ENCODE measurements at regions not wholly inside any gene's neighbourhood (a gene's known extent, or its start where the extent isn't known, plus 50 kb on each side); places are given as distances from the start of the nearest gene placed in this dataset.

GRCh38 chr1:68696221-68696620, 199.3 kb upstream of the DEPDC1 start:
- TF ChIP-seq CTCF (IDR thresholded peaks at IDR 0.05) = no peak
- no peaks in the 10 kb centered on the region for H3K36me3 Mint-ChIP-seq (ENCODE audit: low read depth)
- no peak for DNase-seq
- no peaks in the 10 kb centered on the region; the same call in 1 of the 2 replicates for H3K27me3 Mint-ChIP-seq (ENCODE audit: insufficient read depth)
- H3K27ac Mint-ChIP-seq = no peak overlapping the region
- H3K9me3 Mint-ChIP-seq = peaks cover 31% of the 10 kb centered on the region
- no peaks in the 10 kb centered on the region for H3K4me1 Mint-ChIP-seq (ENCODE audit: low read depth)
- H3K4me3 Mint-ChIP-seq = no peak overlapping the region

GRCh38 chr1:68703921-68704354, 207.1 kb upstream of the DEPDC1 start:
- Mint-ChIP-seq H3K4me1 (ENCODE audit: low read depth) (no peaks in the 10 kb centered on the region), H3K27me3 (ENCODE audit: insufficient read depth) (no peaks in the 10 kb centered on the region; the same call in 1 of the 2 replicates), H3K9me3 (peaks cover 26% of the 10 kb centered on the region), H3K27ac (no peak overlapping the region), H3K4me3 (no peak overlapping the region), H3K36me3 (ENCODE audit: low read depth) (no peaks in the 10 kb centered on the region)
- TF ChIP-seq CTCF (IDR thresholded peaks at IDR 0.05) = no peak
- DNase-seq = no peak

GRCh38 chr1:68704800-68705443, 208.0 kb upstream of the DEPDC1 start:
- H3K27ac Mint-ChIP-seq = no peak overlapping the region
- no peak for TF ChIP-seq CTCF (IDR thresholded peaks at IDR 0.05)
- no peaks in the 10 kb centered on the region for H3K4me1 Mint-ChIP-seq (ENCODE audit: low read depth)
- peaks cover 33% of the 10 kb centered on the region for H3K9me3 Mint-ChIP-seq
- H3K4me3 Mint-ChIP-seq = no peak overlapping the region
- H3K36me3 Mint-ChIP-seq (ENCODE audit: low read depth) = no peaks in the 10 kb centered on the region
- no peaks in the 10 kb centered on the region for H3K27me3 Mint-ChIP-seq (ENCODE audit: insufficient read depth)
- no peak for DNase-seq

GRCh38 chr1:68705466-68705865, 208.6 kb upstream of the DEPDC1 start:
- no peak for TF ChIP-seq CTCF (IDR thresholded peaks at IDR 0.05)
- DNase-seq = no peak
- H3K4me3 Mint-ChIP-seq = no peak overlapping the region
- no peak overlapping the region for H3K27ac Mint-ChIP-seq
- no peaks in the 10 kb centered on the region for H3K27me3 Mint-ChIP-seq (ENCODE audit: insufficient read depth)
- peaks cover 35% of the 10 kb centered on the region for H3K9me3 Mint-ChIP-seq
- no peaks in the 10 kb centered on the region for H3K4me1 Mint-ChIP-seq (ENCODE audit: low read depth)
- H3K36me3 Mint-ChIP-seq (ENCODE audit: low read depth) = no peaks in the 10 kb centered on the region

GRCh38 chr1:68706639-68707317, 209.9 kb upstream of the DEPDC1 start:
- Mint-ChIP-seq H3K9me3 (peaks cover 36% of the 10 kb centered on the region), H3K27ac (no peak overlapping the region), H3K36me3 (ENCODE audit: low read depth) (no peaks in the 10 kb centered on the region), H3K27me3 (ENCODE audit: insufficient read depth) (no peaks in the 10 kb centered on the region), H3K4me1 (ENCODE audit: low read depth) (no peaks in the 10 kb centered on the region), H3K4me3 (no peak overlapping the region)
- TF ChIP-seq CTCF (IDR thresholded peaks at IDR 0.05) = no peak
- DNase-seq = no peak
